Fibroblast of upper back skin (primary cell): ENCODE measurements at regions not wholly inside any gene's neighbourhood (a gene's known extent, or its start where the extent isn't known, plus 50 kb on each side); places are given as distances from the start of the nearest gene placed in this dataset.
A peak's percentile ranks its signal among the peaks of the same experiment; 100 is the strongest.

Experiments
- DNase-seq: peaks from one replicate; pipeline ENCODE4 v3.0.0-alpha.2; 2013

DNA sequence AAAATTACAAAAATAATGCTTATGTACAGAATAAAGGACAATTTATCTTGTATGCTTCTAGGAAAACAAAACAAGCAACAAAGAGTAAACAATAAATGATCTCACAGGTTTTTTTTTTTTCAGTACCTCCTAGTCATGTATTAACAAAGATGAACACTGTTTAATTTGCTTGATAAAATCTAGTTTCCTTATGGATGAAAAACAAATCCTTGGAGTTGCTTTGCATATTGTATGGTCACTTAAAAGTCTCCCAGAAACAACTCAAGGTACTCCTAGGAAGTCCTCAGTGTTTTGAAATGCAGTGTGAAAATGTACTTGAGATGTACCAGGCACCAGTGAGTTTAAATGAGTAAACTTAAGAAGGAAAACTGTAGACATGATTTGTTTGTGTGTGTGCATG is 686.0 kb upstream of the BRINP3 start:
- no peak for DNase-seq

DNA sequence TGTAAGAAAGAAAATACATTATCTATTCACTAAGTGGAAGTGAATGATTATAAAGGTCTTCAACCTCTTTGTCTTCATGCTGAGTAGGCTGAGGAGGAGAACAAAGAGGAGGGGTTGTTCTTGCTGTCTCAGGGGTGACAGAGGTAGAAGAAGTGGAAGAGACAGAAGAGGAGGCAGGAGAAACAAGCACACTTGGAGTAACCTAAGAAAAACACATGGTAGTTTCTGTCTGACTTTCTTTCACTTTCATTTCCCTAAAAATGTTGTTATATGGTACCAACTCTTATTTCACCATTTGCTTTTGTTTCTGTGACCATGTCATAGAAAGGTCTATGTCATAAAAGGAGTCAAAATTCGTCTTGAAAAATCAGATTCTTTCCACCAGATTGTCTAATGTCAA is 696.6 kb upstream of the BRINP3 start:
- DNase-seq = no peak

DNA sequence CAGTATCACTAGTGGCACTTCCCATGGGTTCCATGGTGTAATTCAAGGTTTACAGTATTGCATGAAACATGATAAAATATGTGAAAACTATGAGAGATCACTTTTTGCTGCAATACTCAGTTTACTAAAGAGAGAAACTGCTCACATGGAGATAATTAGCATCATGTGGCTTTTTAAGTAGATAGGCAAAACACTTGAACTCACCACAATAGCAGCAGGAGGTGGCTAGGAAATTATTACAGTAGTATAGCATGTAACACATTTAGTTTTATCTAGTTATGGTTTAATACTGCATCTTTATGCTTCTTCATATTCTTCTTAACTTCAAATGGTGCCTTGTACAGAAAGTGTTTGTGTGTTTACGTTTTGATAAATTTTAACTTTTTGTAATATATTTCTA is 698.5 kb upstream of the BRINP3 start:
- DNase-seq = no peak

DNA sequence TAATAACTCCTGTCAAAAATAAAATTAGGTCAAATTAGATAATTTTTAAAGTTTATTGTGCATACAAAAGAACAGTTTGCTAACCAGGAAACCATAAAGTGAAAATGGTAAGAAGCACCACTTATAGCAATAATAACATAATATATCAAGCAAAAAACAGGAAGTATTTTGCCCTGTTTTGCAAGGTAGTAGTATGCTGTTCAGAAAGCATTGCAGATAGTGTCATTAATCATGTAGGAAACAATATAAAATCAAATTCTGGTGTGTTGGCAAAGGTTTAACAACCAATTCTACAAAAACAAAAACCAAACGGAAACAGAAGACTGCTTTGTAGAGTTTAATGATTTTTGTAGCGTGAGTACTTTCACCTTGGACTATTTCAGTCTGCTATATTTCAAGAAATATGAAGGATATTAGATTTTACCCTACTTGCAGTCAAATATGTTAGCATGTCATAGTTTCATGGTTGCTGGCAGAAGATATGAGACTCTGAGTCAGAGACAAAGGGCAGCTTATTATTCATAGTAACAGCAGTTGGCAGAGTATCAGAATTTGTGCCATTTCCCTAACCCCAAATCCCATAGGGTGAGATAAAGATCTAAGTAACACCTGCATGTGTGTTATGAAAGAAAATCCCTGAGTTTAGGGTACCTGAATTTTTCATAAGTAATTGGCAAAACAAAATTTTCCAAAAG is 729.0 kb upstream of the BRINP3 start:
- DNase-seq = peak; percentile 23

DNA sequence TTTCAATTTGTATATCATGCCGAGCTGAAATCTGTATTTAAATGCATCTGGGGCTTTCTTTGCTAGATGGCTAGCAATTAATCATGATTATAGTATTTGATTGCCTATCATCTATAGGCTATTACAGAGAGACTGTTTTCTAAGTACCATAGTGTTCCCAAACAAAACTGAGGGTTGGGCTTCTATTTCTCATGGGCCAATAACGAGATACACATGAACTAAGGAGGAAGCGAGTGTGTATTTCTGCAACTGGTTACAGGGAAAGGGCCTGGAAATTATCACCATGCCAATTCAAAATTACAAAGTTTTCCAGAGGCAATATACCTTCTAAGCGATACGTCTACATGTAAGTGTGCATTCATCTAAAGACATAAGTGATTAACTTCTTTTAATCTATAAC is 744.5 kb upstream of the BRINP3 start:
- DNase-seq = no peak

DNA sequence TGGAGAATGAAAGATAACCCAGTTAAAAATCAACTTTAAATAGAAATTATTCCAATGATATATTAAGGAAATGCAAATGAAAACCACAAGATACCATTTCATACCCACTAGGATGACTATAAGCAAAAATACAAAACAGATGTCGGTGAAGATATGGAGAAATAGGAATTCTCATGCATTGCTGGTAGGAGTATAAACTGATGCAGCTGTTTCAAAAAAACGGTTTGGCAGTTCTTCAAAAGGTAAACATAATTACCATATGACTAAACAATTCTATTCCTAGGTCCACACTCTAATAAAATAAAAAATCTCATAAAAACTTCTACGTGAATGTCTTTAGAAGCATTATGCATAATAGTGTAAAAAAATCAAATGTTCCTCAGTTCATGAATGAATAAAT is 763.3 kb upstream of the BRINP3 start:
- DNase-seq = peak; percentile 81

DNA sequence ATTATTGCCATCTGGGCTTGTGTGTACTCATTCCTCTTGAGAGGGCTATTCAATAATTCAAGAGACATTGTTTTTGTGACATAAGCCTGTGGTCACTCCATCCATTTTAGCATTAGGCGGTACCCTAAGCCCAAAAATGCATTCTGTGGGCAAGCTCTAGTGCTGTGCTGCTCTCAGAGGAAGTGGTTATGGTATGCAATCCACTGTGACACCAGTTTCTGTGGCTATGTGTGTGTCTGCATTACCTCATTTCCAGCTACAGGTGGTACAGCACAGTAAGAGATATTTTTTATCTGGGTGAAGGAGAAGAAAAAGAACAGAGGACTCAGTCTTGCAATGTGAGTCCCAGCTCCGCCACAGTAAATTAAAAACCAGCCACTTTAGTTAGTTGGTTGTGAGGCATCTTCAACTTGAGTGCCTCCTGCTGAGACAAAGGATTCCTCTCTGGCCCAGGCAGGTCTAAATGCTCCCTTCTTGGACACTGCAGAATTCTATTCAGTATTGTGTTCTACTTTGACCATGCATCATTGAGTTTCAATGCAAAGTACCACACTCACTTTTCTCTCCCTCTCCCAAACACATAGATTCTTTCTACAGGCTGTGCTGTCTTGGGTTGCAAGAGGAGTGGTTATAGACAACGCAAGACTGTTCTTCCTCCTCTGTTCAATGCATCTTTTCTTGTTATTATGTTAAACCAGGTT is 777.8 kb upstream of the BRINP3 start:
- no peak for DNase-seq

DNA sequence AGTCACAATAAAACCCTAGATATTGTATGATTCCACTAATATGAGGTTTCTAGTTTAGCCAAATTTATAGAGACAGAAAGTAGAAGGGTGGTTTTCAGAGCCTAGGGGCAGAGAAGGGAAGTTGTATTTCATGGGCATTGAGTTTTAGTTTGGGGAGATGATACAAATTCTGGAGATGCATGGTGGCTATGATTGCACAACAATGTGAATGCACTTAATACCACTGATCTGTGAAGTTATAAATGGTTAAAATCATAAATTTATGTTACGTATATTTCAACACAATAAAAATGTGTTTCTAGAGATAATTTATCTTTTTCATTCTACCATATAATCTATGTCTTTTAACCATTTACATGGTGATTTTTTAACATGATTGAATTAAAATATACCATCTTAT is 779.3 kb upstream of the BRINP3 start:
- no peak for DNase-seq

DNA sequence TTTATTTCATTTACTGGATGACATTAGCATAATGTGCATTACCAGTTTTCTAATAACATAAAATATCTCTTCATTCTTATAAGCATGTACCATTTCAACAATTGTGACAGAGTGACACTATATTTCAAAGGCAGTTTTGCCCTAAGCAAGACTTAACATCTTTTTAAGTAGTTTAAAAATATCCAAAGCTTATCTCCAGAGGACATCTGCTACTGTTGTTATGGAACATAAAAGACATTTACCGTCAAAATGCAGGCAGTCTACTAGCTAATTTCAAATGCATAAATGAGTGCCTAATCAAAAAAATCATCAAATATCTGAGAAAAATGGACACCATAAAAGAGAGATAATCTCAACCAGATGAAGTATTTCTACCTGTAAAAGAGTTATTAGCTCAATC is 782.4 kb upstream of the BRINP3 start:
- no peak for DNase-seq

DNA sequence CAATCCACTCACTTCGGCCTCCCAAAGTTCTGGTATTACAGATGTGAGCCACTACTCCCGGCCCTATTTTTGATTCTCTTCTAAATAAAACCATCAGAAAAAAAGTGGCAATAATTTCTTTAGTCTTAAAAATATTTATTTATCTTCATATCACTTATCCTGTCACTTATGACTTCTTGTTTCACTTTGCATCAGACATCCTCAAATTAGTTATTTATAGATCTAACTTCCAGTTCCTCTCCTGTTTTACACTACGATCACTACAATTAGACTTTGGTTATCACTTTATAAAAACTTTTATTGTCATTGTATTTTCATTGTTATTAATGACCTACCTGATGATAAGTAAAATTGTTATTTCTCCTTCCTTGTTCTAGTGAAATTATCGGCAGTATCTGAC is 783.4 kb upstream of the BRINP3 start:
- DNase-seq = no peak

DNA sequence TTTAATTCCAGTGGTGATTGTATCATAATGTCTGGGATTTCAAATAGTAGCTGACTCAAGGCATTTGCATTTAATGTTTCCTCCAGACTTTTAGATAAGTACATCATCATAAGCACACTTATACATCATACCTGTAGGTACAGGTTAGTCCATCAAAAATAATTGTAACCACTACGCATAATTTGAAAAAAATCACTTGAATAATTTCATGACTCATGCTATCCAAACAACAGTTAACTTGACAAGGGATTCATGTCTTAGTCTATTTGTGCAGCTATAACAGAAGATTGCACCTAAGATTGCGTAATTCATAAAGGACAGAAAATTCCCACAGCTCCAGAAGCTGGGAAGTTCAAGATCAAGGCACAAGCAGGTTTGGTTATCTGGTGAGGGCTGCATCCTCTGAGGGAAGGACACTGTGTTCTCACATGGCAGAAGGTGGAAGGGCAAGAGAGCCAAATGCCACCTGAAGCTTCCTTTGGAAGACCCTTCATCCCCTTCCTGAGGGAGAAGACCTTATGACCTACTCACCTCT is 801.7 kb upstream of the BRINP3 start:
- no peak for DNase-seq

DNA sequence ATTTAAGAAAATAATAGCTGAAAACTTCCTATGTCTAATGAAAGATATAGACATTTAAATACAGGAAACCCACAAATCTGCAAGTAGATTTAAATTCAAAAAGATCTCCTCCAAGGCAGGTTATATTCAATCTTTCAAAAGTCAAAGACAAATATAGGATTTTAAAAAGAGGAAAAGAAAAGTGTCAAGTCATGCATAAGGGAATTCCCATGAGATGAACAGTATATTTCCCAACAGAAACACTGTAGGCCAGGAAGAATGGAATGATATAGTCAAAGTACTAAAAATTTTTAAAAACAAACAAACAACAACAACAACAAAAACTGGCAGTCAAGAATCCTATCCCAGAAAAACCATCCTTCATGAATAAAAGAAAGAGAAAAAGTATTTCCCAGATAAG is 806.5 kb upstream of the BRINP3 start:
- DNase-seq = no peak

DNA sequence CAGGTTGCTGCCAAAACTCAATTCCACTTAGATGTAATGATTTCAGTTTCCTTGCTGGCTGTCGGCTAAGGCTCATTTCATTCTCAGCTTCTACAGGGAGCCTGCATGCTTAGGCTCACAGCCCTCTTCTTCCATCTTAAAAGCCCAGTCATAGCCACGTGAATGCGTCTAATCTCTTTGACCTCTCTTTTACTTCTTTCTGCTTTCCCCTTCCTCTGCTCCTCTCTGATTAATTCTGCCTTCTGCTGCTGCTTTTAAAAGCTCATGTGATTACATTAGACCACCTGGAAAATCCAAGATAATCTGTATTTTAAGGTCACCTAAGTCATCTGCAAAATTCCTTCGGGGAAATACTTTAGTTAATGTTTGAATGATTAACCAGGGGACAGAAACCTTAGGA is 812.8 kb upstream of the BRINP3 start:
- no peak for DNase-seq

DNA sequence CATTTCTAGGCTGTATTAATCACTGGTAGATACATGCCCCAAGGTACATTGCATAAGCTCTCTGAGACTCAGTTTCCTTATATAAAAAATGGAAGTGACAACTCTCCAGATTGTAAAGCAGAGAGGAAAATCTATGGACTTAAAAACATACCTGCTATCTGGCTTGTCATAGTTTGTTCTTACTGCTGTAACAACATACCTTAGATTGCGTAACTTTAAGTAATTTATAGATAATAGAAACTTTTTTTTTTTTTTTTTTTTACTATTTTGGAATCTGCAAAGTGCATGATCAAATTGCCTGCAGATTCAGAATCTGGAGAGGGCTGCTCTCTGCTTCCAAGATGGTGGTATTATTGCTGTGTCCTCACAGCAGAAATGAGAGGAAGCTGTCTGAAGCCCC is 827.7 kb upstream of the BRINP3 start:
- DNase-seq = no peak

DNA sequence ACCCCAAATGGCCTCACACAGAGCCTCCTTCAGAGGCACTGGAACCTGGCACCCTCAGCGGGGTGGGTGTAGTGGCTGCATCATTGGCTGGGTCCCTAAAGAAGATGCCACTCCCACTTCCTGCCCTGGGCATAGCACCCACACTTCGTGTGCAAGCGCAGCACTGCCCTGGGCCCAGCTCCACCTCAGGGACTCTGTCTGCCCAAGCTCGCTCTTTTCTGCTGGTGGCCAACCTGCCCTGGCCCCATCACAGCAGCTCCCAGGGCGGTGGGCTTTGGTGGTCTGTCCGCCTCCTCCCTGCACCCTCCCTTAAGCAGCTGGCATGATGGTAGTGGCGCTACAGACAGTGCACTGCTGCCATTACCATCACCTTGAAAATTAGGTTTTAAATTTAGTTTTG is 829.3 kb upstream of the BRINP3 start:
- DNase-seq = no peak

DNA sequence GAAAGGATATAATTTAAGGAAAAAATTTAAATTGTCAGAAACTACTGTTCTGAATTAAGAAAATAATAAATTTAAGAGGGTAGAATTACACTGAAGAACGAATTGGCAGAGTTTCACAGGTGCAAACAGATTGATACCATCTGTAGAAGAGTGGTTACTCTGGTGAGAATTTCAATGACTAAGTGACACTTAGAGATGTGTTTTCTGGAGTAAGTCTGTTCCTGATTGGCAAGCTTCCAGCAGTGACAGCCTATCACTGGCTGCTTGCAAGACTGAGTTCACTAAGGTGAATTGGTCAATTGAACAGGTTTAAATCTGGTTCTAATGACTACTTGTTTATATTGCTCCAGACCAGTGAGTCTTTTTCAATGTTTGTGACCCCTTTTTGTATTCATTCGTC is 838.2 kb upstream of the RGS18 start:
- peak; percentile 16 for DNase-seq

DNA sequence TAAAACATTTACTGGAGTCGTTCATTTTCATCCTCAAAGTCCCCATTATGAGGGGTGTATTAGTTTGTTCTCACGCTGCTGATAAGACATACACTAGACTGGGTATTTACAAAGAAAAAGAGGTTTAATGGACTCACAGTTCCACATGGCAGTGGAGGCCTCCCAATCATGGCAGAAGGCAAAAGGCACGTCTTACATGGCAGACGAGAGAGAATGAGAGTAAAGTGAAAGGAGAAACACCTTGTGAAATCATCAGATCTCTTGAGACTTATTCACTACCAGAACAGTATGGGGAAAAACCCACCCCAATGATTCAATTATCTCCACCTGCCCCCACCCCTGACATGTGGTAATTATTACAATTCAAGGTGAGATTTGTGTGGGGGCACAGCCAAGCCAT is 830.4 kb upstream of the RGS18 start:
- DNase-seq = no peak

DNA sequence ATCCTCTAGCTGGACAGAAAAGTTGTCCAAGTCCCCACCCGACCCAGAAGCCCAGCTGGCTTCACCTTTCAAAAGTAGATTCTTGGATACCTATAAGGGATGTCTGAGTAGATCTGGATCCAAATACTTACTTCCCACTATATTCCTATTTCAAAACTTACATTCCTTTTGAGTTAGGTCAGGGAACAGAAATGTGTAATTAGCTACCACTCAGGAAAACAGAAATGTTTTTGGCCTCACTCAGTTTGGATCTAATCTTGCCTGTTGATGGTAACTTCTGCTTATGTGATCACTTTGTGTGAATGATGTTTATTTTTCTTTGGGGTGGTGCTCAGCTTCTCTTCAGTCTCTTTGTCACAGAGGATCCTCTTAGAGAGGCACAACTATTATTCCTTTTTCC is 814.4 kb upstream of the RGS18 start:
- peak; percentile 71 for DNase-seq

DNA sequence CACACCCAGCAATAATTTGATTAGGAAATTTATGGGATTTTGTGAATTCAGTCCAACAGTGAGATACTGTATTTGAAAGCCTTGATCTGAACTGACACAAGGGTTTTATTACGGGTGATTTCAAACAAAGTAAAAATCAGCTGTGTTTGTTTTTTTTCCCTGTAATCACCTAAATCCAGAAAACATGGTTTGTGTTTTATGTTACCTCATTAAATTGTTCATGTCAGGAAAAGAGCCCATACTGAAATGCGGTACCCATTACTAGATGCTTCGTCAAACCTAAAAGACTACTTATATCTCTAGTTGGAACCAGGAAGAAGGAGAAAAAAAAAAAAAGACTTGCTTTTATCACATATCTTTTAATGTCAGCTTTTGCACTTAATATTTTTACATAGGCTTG is 811.9 kb upstream of the RGS18 start:
- DNase-seq = no peak

DNA sequence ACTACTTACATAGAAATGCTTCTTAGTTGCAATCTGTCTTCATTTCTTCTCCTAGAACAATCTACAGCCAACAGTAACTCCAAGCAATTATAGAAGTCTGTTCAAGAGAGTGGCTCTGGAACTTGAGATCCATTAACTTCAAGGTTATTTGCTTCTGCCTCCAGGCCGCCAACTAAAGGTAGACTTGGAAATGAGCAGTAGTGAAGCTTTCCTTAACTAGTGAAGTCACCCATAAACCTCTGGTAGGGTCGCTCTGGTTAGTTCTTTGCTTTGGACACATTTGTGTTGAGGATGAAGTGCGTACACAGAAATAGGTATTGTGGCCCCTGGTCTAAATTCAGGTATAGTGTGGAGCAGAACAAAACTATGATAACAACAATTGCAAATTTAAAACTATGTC is 809.9 kb upstream of the RGS18 start:
- DNase-seq = no peak

DNA sequence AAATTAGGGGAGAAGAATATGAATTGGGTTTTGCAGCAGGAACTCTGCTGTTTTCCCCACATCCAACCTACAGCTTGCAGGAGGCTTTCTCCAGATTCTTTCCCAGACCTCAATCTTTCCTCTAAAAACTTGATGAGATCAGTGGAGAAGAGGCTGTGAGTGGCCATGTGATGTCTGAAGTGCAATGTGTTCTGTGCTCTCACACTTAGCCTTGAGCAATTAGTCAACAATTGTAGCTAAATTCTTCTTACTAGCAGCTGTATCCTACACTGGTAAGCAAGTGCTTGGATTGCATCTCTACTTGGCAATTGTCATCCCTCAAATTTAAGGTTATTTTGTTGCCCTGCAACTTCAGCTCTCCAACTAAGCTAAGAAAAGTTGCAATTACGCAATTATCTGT is 807.3 kb upstream of the RGS18 start:
- DNase-seq = no peak

DNA sequence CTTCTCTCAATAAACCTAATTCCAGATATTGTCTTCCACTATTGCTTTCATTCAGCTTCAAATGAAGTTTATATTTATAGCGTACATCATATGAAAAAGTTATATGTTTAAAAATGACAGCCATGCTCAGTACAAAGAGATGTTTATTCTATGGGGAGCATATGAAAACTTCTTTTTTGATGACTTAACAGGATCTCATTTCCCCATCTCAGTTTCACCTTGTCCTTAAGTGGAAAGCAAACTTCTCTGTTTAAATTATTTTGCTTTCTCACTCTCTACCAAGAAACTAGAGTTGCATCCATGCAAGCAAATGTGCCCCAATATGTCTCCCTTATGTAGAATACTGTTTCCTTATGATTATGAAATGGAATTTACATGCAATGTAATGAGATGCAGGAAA is 799.5 kb upstream of the RGS18 start:
- DNase-seq = no peak

DNA sequence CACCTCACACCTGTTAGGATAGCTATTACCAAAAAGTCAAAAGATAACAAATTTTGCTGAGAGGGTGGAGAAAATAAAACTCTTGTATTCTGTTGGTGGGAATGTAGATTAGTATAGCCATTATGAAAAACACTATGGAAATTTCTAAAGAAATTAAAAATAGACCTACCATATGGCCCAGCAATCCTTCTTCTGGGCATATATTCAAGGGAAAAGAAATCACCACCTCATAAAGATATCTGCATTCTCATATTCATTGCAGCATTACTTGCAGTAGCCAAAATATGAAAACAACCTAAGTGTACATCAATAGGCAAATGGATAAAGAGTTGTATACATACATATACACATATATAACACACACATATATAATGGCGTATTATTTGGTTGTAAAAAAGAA is 791.6 kb upstream of the RGS18 start:
- no peak for DNase-seq

DNA sequence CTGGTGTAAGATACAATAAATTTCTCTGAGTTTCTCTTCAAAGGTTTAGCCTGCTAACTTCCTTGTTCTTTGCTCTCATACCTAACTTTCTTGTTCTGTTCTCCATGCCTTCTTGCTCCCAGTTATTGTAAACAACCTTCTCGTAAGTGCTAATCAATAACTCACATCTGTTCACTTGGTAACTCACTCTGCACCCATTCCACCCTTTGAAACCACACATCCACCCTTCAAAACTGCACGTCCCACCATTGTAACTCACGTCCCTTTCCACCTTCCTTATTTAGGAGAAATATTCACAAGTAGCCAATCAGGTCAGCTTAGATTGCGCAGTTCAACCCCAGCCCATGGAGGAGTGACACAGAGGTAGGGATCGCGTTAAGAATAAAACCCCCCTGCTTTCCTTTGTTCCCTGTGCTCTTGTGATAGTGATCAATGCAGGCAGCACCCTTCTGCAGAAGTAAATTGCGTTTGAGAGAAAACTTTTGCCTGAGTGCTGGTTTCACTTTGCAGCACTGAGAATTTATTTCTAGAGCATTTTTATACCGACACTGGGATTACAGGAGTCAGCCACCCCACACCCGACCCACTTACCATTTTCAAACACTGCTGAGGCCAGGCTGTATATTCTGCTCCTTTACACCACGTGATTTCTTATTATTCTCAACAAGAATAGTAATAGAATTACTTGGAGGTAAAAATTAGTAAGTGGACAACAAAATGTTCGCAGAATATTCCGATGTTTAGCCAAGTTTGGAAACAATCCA is 789.2 kb upstream of the RGS18 start:
- no peak for DNase-seq
